Adrenal gland (tissue), 5 donors: ENCODE measurements at regions not wholly inside any gene's neighbourhood (a gene's known extent, or its start where the extent isn't known, plus 50 kb on each side); places are given as distances from the start of the nearest gene placed in this dataset.

Experiments used
- CTCF ChIP-seq, 6 experiments: fragments of 450-650 bp in 4 of 6; fragments of 200-600 bp in 2 of 6; sonication (generic) in 1 of 6; IDR thresholded peaks; 1 replicate in 5 of 6; 2 replicates in 1 of 6; pipeline versions ENCODE4 v1.5.1 to v1.8.0; 2016 to 2021; ENCODE audit warnings: antibody characterized with exemption in 6 of 6, mild to moderate bottlenecking in 2 of 6, moderate library complexity in 1 of 6
- POLR2A ChIP-seq, 2 donors: fragments of 450-650 bp; IDR thresholded peaks; one replicate each; pipeline ENCODE4 v1.6.1; 2017; ENCODE audit warnings: antibody characterized with exemption in 2 of 2, mild to moderate bottlenecking in 2 of 2, moderate library complexity in 1 of 2
- donor health status: DM: no; HTN: no; CAD: no.

- TF ChIP-seq CTCF (IDR thresholded peaks at IDR 0.05) (no peak), POLR2A (IDR thresholded peaks at IDR 0.05) (no peak)
Measured at GRCh38 chr1:232334246-232334645, 295.7 kb downstream of the SIPA1L2 start.
